Smooth muscle cell (in vitro differentiated cells): ENCODE measurements at regions not wholly inside any gene's neighbourhood (a gene's known extent, or its start where the extent isn't known, plus 50 kb on each side); places are given as distances from the start of the nearest gene placed in this dataset.

Experiments
- DNase-seq: peaks from one replicate; lab custom pipeline; 2025; ENCODE audit not compliant: unreplicated experiment; lab: John Stamatoyannopoulos, UW
- H2AFZ ChIP-seq: fragments of 200-600 bp; sonication (generic); 2 replicates; pipeline ENCODE4 v1.6.0; 2016; ENCODE audit warnings: antibody characterized with exemption, low read depth, mild to moderate bottlenecking
- H3F3A ChIP-seq: fragments of 200-600 bp; sonication (generic); 2 replicates; pipeline ENCODE4 v1.6.0; 2017; ENCODE audit warnings: antibody characterized with exemption, low read depth
- H3K27ac ChIP-seq: fragments of 200-600 bp; sonication (generic); 2 replicates; pipeline ENCODE4 v1.5.1; 2016; ENCODE audit warnings: low read depth, mild to moderate bottlenecking
- H3K27me3 ChIP-seq: fragments of 200-600 bp; sonication (generic); 2 replicates; pipeline ENCODE4 v1.6.1; 2016; ENCODE audit warnings: low read depth, mild to moderate bottlenecking
- H3K36me3 ChIP-seq: fragments of 200-600 bp; sonication (generic); 2 replicates; pipeline ENCODE4 v1.5.1; 2016; ENCODE audit warnings: low read depth
- H3K4me1 ChIP-seq: fragments of 200-600 bp; sonication (generic); 2 replicates; pipeline ENCODE4 v1.5.1; 2016; ENCODE audit warnings: low read depth
- H3K4me2 ChIP-seq: fragments of 200-600 bp; sonication (generic); 2 replicates; pipeline ENCODE4 v1.6.0; 2016; ENCODE audit warnings: mild to moderate bottlenecking
- H3K4me3 ChIP-seq: fragments of 200-600 bp; sonication (generic); 2 replicates; pipeline ENCODE4 v1.5.1; 2016; ENCODE audit warnings: mild to moderate bottlenecking
- H3K79me2 ChIP-seq: fragments of 200-600 bp; sonication (generic); 2 replicates; pipeline ENCODE4 v1.6.0; 2016; ENCODE audit warnings: low read depth, mild to moderate bottlenecking
- H3K9ac ChIP-seq: fragments of 200-600 bp; sonication (generic); 2 replicates; pipeline ENCODE4 v1.6.0; 2016; ENCODE audit warnings: low read depth
- H3K9me3 ChIP-seq: fragments of 200-600 bp; sonication (generic); replicated peaks from 2 replicates; pipeline ENCODE4 v1.5.1; 2016; ENCODE audit warnings: low read depth
- H4K20me1 ChIP-seq: fragments of 200-600 bp; sonication (generic); 2 replicates; pipeline ENCODE4 v1.6.0; 2016; ENCODE audit warnings: low read depth
- CTCF ChIP-seq: fragments of 200-600 bp; sonication (generic); IDR thresholded peaks from 2 replicates; pipeline ENCODE4 v1.5.1; 2017; ENCODE audit warnings: borderline replicate concordance, mild to moderate bottlenecking, antibody characterized with exemption; ENCODE audit not compliant: insufficient read depth, poor library complexity, severe bottlenecking
- WGBS: methylation state at CpG from one replicate; pipeline ENCODE4 v1.1.7; 2016; ENCODE audit warnings: low lambda C conversion rate; 5-methylcytosine and 5-hydroxymethylcytosine counted together

DNA sequence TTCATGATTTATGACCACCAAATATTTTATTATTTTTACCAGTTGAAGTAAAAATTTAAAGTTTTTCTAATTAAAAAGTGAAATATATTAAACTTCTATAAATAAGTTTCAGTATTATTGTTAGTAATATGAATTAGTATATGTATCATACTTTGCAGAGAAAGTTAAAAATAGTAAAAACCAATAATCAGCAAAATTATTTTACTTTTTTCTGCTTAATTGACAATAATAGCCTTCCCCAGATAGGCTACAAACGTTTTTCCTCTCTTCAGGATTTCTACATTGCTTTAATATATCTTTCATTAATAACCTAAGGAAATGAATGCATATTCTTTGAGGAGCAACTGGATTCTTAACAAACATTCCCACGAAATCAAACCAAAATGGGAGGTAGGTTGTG, 543.5 kb downstream of the ETNK1 start:
- Histone ChIP-seq H3K4me1 (no peaks in the 10 kb centered on the region), H3K36me3 (no peaks in the 10 kb centered on the region), H4K20me1 (no peaks in the 10 kb centered on the region), H3F3A (no peaks in the 10 kb centered on the region), H3K9me3 (no peaks in the 10 kb centered on the region), H3K9ac (no peak overlapping the region), H3K4me2 (no peak overlapping the region), H3K4me3 (no peak overlapping the region), H3K79me2 (no peaks in the 10 kb centered on the region), H2AFZ (no peak overlapping the region), H3K27ac (no peak overlapping the region), H3K27me3 (no peaks in the 10 kb centered on the region)
- TF ChIP-seq CTCF, result no peak
- 65% methylated on average over 2 of the region's 2 CpGs for WGBS
- no peak for DNase-seq

- Histone ChIP-seq H4K20me1 (no peaks in the 10 kb centered on the region), H3K36me3 (no peaks in the 10 kb centered on the region), H3K27ac (no peak overlapping the region), H3F3A (no peaks in the 10 kb centered on the region), H3K4me3 (no peak overlapping the region), H3K9ac (no peak overlapping the region), H3K79me2 (no peaks in the 10 kb centered on the region), H3K27me3 (no peaks in the 10 kb centered on the region), H2AFZ (no peak overlapping the region), H3K9me3 (no peaks in the 10 kb centered on the region), H3K4me2 (no peak overlapping the region), H3K4me1 (no peaks in the 10 kb centered on the region)
- no peak for DNase-seq
- 92% methylated on average over 4 of the region's 4 CpGs for WGBS
- TF ChIP-seq CTCF, result no peak
Observed at GRCh38 chr12:23169012-23169695, 544.2 kb downstream of the ETNK1 start.

DNA sequence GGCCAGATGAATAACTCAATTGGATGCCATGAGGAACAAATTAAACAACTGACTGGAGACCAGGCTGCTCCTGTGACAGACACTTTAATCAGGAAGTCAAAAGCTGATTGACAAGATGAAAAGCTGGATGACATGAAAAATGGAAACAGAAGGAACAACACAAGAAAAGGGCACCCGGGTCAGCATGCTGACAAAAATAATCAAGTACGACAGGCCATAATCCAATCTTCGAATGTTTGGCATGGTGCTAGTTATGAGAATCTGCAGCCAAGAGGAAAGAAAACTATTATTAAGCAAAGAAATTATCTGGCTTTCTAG, 544.7 kb downstream of the ETNK1 start:
- WGBS, result 98% methylated on average over 3 of the region's 3 CpGs
- Histone ChIP-seq H3K9ac (no peak overlapping the region), H4K20me1 (no peaks in the 10 kb centered on the region), H3K4me1 (no peaks in the 10 kb centered on the region), H3F3A (no peaks in the 10 kb centered on the region), H3K79me2 (no peaks in the 10 kb centered on the region), H3K36me3 (no peaks in the 10 kb centered on the region), H3K4me2 (no peak overlapping the region), H3K27me3 (no peaks in the 10 kb centered on the region), H2AFZ (no peak overlapping the region), H3K27ac (no peak overlapping the region), H3K4me3 (no peak overlapping the region), H3K9me3 (no peaks in the 10 kb centered on the region)
- no peak for DNase-seq
- TF ChIP-seq CTCF, result no peak

DNA sequence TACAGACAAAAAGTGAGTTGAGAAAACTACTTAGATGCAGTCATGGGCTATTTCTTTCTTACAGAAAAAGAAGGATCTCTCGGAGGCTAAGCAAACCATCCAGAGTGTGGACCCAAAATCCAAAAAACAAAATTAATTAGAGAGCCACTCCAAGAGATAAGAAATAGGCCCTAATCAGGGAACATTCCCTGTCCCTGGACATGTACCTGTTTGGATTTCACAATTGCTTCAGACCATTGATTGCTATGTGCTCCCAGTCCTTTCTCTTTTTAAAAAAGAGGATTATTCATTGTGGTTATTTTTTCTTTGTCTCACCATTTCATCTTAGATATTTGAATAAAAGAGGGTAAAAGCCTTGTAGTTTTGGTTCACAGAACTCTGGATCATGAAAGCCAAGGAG, 549.9 kb downstream of the ETNK1 start:
- Histone ChIP-seq H3K27me3 (no peaks in the 10 kb centered on the region), H3K4me2 (no peak overlapping the region), H3F3A (no peaks in the 10 kb centered on the region), H3K9me3 (no peaks in the 10 kb centered on the region), H3K9ac (no peak overlapping the region), H3K79me2 (no peaks in the 10 kb centered on the region), H3K4me1 (no peaks in the 10 kb centered on the region), H3K27ac (no peak overlapping the region), H2AFZ (no peak overlapping the region), H3K4me3 (no peak overlapping the region), H3K36me3 (no peaks in the 10 kb centered on the region), H4K20me1 (no peaks in the 10 kb centered on the region)
- no peak for TF ChIP-seq CTCF
- no peak for DNase-seq
- 83% methylated on average over 1 of the region's 1 CpG for WGBS
